Astrocyte (in vitro differentiated cells and primary cell): ENCODE measurements at regions not wholly inside any gene's neighbourhood (a gene's known extent, or its start where the extent isn't known, plus 50 kb on each side); places are given as distances from the start of the nearest gene placed in this dataset.

ENCODE experiments used
- CTCF ChIP-seq: IDR thresholded peaks from 2 replicates; pipeline ENCODE4 v1.5.1; 2011; ENCODE audit warnings: low read depth, mild to moderate bottlenecking, inconsistent platforms, low read length, moderate library complexity; ENCODE audit not compliant: insufficient read depth
- EZH2 ChIP-seq: IDR thresholded peaks from 2 replicates; pipeline ENCODE4 v1.6.1; 2012; ENCODE audit warnings: mild to moderate bottlenecking, low read length, inconsistent platforms; ENCODE audit not compliant: insufficient read depth

GRCh38 chr17:14446825-14447224 lies 145.9 kb downstream of the HS3ST3B1 start:
- TF ChIP-seq CTCF (no peak), EZH2 (no peak)
